ENCODE measurements at regions not wholly inside any gene's neighbourhood (a gene's known extent, or its start where the extent isn't known, plus 50 kb on each side); places are given as distances from the start of the nearest gene placed in this dataset.

- no peak for TF ChIP-seq EZH2 (IDR thresholded peaks at IDR 0.05; ENCODE audit: low read depth)
- TF ChIP-seq CTCF (conservative IDR thresholded peaks at IDR 0.05), result no peak
- intact Hi-C loops (cut with micrococcal nuclease; ENCODE audit: unreplicated experiment), result no loop called here
- H3K36me3 ChIP-seq (ENCODE audit: low read depth), result no peaks in the 10 kb centered on the region
- no peak overlapping the region for H2AFZ ChIP-seq
- H3K27ac ChIP-seq, result no peak overlapping the region
- no peaks in the 10 kb centered on the region for H3K4me1 ChIP-seq (replicated peaks; ENCODE audit: insufficient read depth)
- no peak overlapping the region for H3K4me3 ChIP-seq
- CTCF ChIA-PET, result no interaction called here
- no peaks in the 10 kb centered on the region; the same call in 1 of the 2 replicates for H4K20me1 ChIP-seq (ENCODE audit: insufficient read depth)
- POLR2A ChIA-PET (ENCODE audit: unreplicated experiment), result no interaction called here
- H3K4me2 ChIP-seq, result no peak overlapping the region
- no peaks in the 10 kb centered on the region for H3F3A ChIP-seq (ENCODE audit: insufficient read depth, low read depth)
- no peaks in the 10 kb centered on the region for H3K79me2 ChIP-seq (ENCODE audit: low read depth)
- H3K27me3 ChIP-seq (ENCODE audit: insufficient read depth, low read depth), result no peaks in the 10 kb centered on the region
- BruUV-seq (replicated peaks), result no TSS peak
- H3K9me3 ChIP-seq (ENCODE audit: insufficient read depth, low read depth), result no peaks in the 10 kb centered on the region
- DNase-seq, result no peak
- no peaks in the 10 kb centered on the region for H3K9me2 ChIP-seq (ENCODE audit: insufficient read depth)
Observed at GRCh38 chr20:39875492-39876110, 813.4 kb downstream of the MAFB start.

- Histone ChIP-seq H2AFZ (no peak overlapping the region), H3K9me3 (ENCODE audit: insufficient read depth, low read depth) (no peaks in the 10 kb centered on the region), H3K4me1 (replicated peaks; ENCODE audit: insufficient read depth) (no peaks in the 10 kb centered on the region), H3K27ac (no peak overlapping the region), H3K27me3 (ENCODE audit: insufficient read depth, low read depth) (no peaks in the 10 kb centered on the region), H3K9me2 (ENCODE audit: insufficient read depth) (no peaks in the 10 kb centered on the region), H3K4me3 (no peak overlapping the region), H3F3A (ENCODE audit: insufficient read depth, low read depth) (no peaks in the 10 kb centered on the region), H3K4me2 (no peak overlapping the region), H4K20me1 (ENCODE audit: insufficient read depth) (no peaks in the 10 kb centered on the region; the same call in 1 of the 2 replicates), H3K36me3 (ENCODE audit: low read depth) (no peaks in the 10 kb centered on the region), H3K79me2 (ENCODE audit: low read depth) (no peaks in the 10 kb centered on the region)
- intact Hi-C loops (cut with micrococcal nuclease; ENCODE audit: unreplicated experiment), result no loop called here
- ChIA-PET CTCF (interaction anchor here (0.6 to 0.7 kb wide), 3 partner anchors 11 to 973 kb away, joined by 3 to 4 read pairs (median 4); no protein-coding TSS in a partner anchor), POLR2A (ENCODE audit: unreplicated experiment) (no interaction called here)
- TF ChIP-seq CTCF (conservative IDR thresholded peaks at IDR 0.05), result peak; percentile 74
- no peak for TF ChIP-seq EZH2 (IDR thresholded peaks at IDR 0.05; ENCODE audit: low read depth)
- BruUV-seq (replicated peaks), result no TSS peak
- DNase-seq, result peak in 1 of 2 experiments; percentile 18
Observed at GRCh38 chr20:39874049-39874893, 814.8 kb downstream of the MAFB start.

- H3K9me2 ChIP-seq (ENCODE audit: insufficient read depth), result no peaks in the 10 kb centered on the region
- no peak overlapping the region for H2AFZ ChIP-seq
- H3K4me1 ChIP-seq (replicated peaks; ENCODE audit: insufficient read depth), result no peaks in the 10 kb centered on the region
- no peaks in the 10 kb centered on the region for H3K9me3 ChIP-seq (ENCODE audit: insufficient read depth, low read depth)
- H3K79me2 ChIP-seq (ENCODE audit: low read depth), result no peaks in the 10 kb centered on the region
- no TSS peak for BruUV-seq (replicated peaks)
- no peak overlapping the region for H3K4me2 ChIP-seq
- no peaks in the 10 kb centered on the region for H3F3A ChIP-seq (ENCODE audit: insufficient read depth, low read depth)
- 0 out of 2 replicates have a peak, but pooled peaks cover under 1% of the 10 kb centered on the region for H3K27me3 ChIP-seq (ENCODE audit: insufficient read depth, low read depth)
- no peak overlapping the region for H3K27ac ChIP-seq
- H3K4me3 ChIP-seq, result no peak overlapping the region
- no peaks in the 10 kb centered on the region; the same call in 1 of the 2 replicates for H4K20me1 ChIP-seq (ENCODE audit: insufficient read depth)
- ChIA-PET CTCF (interaction anchor here (0.6 kb wide), 1 partner anchor 974 kb away, joined by 3 read pairs; no protein-coding TSS in a partner anchor), POLR2A (ENCODE audit: unreplicated experiment) (no interaction called here)
- no peaks in the 10 kb centered on the region for H3K36me3 ChIP-seq (ENCODE audit: low read depth)
- TF ChIP-seq EZH2 (IDR thresholded peaks at IDR 0.05; ENCODE audit: low read depth) (no peak), CTCF (conservative IDR thresholded peaks at IDR 0.05) (no peak)
- intact Hi-C loops (cut with micrococcal nuclease; ENCODE audit: unreplicated experiment), result no loop called here
- no peak for DNase-seq
Observed at GRCh38 chr20:39873286-39873685, 815.8 kb downstream of the MAFB start.
